GM04504 (cell line): ENCODE measurements at regions not wholly inside any gene's neighbourhood (a gene's known extent, or its start where the extent isn't known, plus 50 kb on each side); places are given as distances from the start of the nearest gene placed in this dataset.
A peak's percentile ranks its signal among the peaks of the same experiment; 100 is the strongest.

Source experiments
- DNase-seq: peaks from one replicate; pipeline ENCODE4 v3.0.0-alpha.2; 2012; ENCODE audit warnings: low read depth

GRCh38 chr1:117803318-117803717, 126.1 kb downstream of the GDAP2 start:
- DNase-seq: peak; percentile 75

GRCh38 chr1:117809764-117810163, 119.7 kb downstream of the GDAP2 start:
- no peak for DNase-seq

- DNase-seq: peak; percentile 83
Observed at GRCh38 chr1:117810553-117810952, 118.9 kb downstream of the GDAP2 start.

- peak; percentile 63 for DNase-seq
Observed at GRCh38 chr1:117812869-117813511, 116.4 kb downstream of the GDAP2 start.
